ENCODE measurements at regions not wholly inside any gene's neighbourhood (a gene's known extent, or its start where the extent isn't known, plus 50 kb on each side); places are given as distances from the start of the nearest gene placed in this dataset.

DNA sequence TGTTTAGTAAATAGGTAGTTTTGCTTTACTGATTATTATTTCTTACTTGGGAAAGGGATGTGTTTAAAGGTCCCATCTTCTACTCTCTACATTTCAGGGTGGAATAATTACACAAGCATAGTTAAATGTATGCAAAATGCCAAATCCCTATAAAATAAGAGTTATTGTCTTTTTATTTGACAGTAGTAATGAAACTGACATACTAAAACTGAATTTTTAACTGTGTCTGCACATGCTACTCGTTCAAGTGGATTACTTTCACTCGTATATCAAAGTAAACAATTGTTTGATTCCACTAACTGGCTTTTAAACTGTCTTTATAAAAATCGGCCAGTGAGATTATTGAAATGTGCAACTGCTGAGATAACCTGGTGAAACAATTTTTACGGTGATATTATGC lies 602.9 kb upstream of the ADGRB3 start:
- TF ChIP-seq, protein P1, sequence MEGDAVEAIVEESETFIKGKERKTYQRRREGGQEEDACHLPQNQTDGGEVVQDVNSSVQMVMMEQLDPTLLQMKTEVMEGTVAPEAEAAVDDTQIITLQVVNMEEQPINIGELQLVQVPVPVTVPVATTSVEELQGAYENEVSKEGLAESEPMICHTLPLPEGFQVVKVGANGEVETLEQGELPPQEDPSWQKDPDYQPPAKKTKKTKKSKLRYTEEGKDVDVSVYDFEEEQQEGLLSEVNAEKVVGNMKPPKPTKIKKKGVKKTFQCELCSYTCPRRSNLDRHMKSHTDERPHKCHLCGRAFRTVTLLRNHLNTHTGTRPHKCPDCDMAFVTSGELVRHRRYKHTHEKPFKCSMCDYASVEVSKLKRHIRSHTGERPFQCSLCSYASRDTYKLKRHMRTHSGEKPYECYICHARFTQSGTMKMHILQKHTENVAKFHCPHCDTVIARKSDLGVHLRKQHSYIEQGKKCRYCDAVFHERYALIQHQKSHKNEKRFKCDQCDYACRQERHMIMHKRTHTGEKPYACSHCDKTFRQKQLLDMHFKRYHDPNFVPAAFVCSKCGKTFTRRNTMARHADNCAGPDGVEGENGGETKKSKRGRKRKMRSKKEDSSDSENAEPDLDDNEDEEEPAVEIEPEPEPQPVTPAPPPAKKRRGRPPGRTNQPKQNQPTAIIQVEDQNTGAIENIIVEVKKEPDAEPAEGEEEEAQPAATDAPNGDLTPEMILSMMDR (tag by site-specific recombination; IDR thresholded peaks at IDR 0.05) = no peak
- TF ChIP-seq ZNF132 (tag by site-specific recombination; IDR thresholded peaks at IDR 0.05; ENCODE audit: borderline replicate concordance) (no peak), ZNF121 (tag by site-specific recombination; IDR thresholded peaks at IDR 0.05) (no peak), KLF9 (tag by site-specific recombination; IDR thresholded peaks at IDR 0.05; ENCODE audit: low read depth) (no peak), ZNF416 (tag by site-specific recombination; IDR thresholded peaks at IDR 0.05) (no peak), ZNF19 (tag by site-specific recombination; IDR thresholded peaks at IDR 0.05; ENCODE audit: low read depth) (no peak), ZBTB8A (tag by site-specific recombination; IDR thresholded peaks at IDR 0.05) (no peak), BCL11A (tag by site-specific recombination; IDR thresholded peaks at IDR 0.05; ENCODE audit: low read depth) (no peak), ZNF366 (tag by site-specific recombination; conservative IDR thresholded peaks at IDR 0.05) (no peak)
- TF ChIP-seq, protein P2, sequence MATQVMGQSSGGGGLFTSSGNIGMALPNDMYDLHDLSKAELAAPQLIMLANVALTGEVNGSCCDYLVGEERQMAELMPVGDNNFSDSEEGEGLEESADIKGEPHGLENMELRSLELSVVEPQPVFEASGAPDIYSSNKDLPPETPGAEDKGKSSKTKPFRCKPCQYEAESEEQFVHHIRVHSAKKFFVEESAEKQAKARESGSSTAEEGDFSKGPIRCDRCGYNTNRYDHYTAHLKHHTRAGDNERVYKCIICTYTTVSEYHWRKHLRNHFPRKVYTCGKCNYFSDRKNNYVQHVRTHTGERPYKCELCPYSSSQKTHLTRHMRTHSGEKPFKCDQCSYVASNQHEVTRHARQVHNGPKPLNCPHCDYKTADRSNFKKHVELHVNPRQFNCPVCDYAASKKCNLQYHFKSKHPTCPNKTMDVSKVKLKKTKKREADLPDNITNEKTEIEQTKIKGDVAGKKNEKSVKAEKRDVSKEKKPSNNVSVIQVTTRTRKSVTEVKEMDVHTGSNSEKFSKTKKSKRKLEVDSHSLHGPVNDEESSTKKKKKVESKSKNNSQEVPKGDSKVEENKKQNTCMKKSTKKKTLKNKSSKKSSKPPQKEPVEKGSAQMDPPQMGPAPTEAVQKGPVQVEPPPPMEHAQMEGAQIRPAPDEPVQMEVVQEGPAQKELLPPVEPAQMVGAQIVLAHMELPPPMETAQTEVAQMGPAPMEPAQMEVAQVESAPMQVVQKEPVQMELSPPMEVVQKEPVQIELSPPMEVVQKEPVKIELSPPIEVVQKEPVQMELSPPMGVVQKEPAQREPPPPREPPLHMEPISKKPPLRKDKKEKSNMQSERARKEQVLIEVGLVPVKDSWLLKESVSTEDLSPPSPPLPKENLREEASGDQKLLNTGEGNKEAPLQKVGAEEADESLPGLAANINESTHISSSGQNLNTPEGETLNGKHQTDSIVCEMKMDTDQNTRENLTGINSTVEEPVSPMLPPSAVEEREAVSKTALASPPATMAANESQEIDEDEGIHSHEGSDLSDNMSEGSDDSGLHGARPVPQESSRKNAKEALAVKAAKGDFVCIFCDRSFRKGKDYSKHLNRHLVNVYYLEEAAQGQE (tag by site-specific recombination; IDR thresholded peaks at IDR 0.05) = no peak

Data from HEK293 (cell line).